ENCODE measurements at regions not wholly inside any gene's neighbourhood (a gene's known extent, or its start where the extent isn't known, plus 50 kb on each side); places are given as distances from the start of the nearest gene placed in this dataset.

GRCh38 chr16:80014241-80014939, 413.9 kb upstream of the MAF start:
- Histone ChIP-seq H3K9me3 (replicated peaks; ENCODE audit: low read length) (no peaks in the 10 kb centered on the region), H3K4me3 (ENCODE audit: low read length) (no peak overlapping the region), H3K4me1 (ENCODE audit: control insufficient read depth, insufficient read depth, low read length) (no peaks in the 10 kb centered on the region), H3K4me2 (ENCODE audit: low read length) (no peak overlapping the region), H3K36me3 (ENCODE audit: insufficient read depth, low read length) (no peaks in the 10 kb centered on the region), H3K27me3 (ENCODE audit: control insufficient read depth, insufficient read depth, low read length) (no peaks in the 10 kb centered on the region), H3K9ac (ENCODE audit: low read depth, low read length) (no peak overlapping the region)

GRCh38 chr16:80012586-80012985, 412.0 kb upstream of the MAF start:
- no peaks in the 10 kb centered on the region for H3K9me3 ChIP-seq (replicated peaks; ENCODE audit: low read length)
- no peaks in the 10 kb centered on the region for H3K36me3 ChIP-seq (ENCODE audit: insufficient read depth, low read length)
- H3K27me3 ChIP-seq (ENCODE audit: control insufficient read depth, insufficient read depth, low read length) = no peaks in the 10 kb centered on the region
- H3K4me1 ChIP-seq (ENCODE audit: control insufficient read depth, insufficient read depth, low read length) = no peaks in the 10 kb centered on the region
- no peak overlapping the region for H3K4me2 ChIP-seq (ENCODE audit: low read length)
- H3K9ac ChIP-seq (ENCODE audit: low read depth, low read length) = no peak overlapping the region
- H3K4me3 ChIP-seq (ENCODE audit: low read length) = no peak overlapping the region

- Histone ChIP-seq H3K4me2 (ENCODE audit: low read length) (no peak overlapping the region), H3K4me1 (ENCODE audit: control insufficient read depth, insufficient read depth, low read length) (peaks cover 7% of the 10 kb centered on the region), H3K9ac (ENCODE audit: low read depth, low read length) (no peak overlapping the region), H3K9me3 (replicated peaks; ENCODE audit: low read length) (no peaks in the 10 kb centered on the region), H3K36me3 (ENCODE audit: insufficient read depth, low read length) (no peaks in the 10 kb centered on the region), H3K27me3 (ENCODE audit: control insufficient read depth, insufficient read depth, low read length) (no peaks in the 10 kb centered on the region), H3K4me3 (ENCODE audit: low read length) (no peak overlapping the region)
Measured at GRCh38 chr16:80009971-80010659, 409.6 kb upstream of the MAF start.

GRCh38 chr16:80008857-80009256, 408.3 kb upstream of the MAF start:
- no peaks in the 10 kb centered on the region for H3K9me3 ChIP-seq (replicated peaks; ENCODE audit: low read length)
- no peak overlapping the region for H3K4me2 ChIP-seq (ENCODE audit: low read length)
- no peak overlapping the region for H3K9ac ChIP-seq (ENCODE audit: low read depth, low read length)
- H3K4me1 ChIP-seq (ENCODE audit: control insufficient read depth, insufficient read depth, low read length) = peaks cover 7% of the 10 kb centered on the region
- H3K36me3 ChIP-seq (ENCODE audit: insufficient read depth, low read length) = no peaks in the 10 kb centered on the region
- no peak overlapping the region for H3K4me3 ChIP-seq (ENCODE audit: low read length)
- no peaks in the 10 kb centered on the region for H3K27me3 ChIP-seq (ENCODE audit: control insufficient read depth, insufficient read depth, low read length)

- Histone ChIP-seq H3K9ac (ENCODE audit: low read depth, low read length) (no peak overlapping the region), H3K36me3 (ENCODE audit: insufficient read depth, low read length) (no peaks in the 10 kb centered on the region), H3K9me3 (replicated peaks; ENCODE audit: low read length) (no peaks in the 10 kb centered on the region), H3K27me3 (ENCODE audit: control insufficient read depth, insufficient read depth, low read length) (no peaks in the 10 kb centered on the region), H3K4me2 (ENCODE audit: low read length) (no peak overlapping the region), H3K4me3 (ENCODE audit: low read length) (no peak overlapping the region), H3K4me1 (ENCODE audit: control insufficient read depth, insufficient read depth, low read length) (peaks cover 7% of the 10 kb centered on the region)
Measured at GRCh38 chr16:80007231-80007630, 406.7 kb upstream of the MAF start.

GRCh38 chr16:80006241-80007215, 406.0 kb upstream of the MAF start:
- Histone ChIP-seq H3K27me3 (ENCODE audit: control insufficient read depth, insufficient read depth, low read length) (no peaks in the 10 kb centered on the region), H3K4me3 (ENCODE audit: low read length) (no peak overlapping the region), H3K9me3 (replicated peaks; ENCODE audit: low read length) (no peaks in the 10 kb centered on the region), H3K9ac (ENCODE audit: low read depth, low read length) (no peak overlapping the region), H3K36me3 (ENCODE audit: insufficient read depth, low read length) (no peaks in the 10 kb centered on the region), H3K4me2 (ENCODE audit: low read length) (peak overlapping the region; percentile 65), H3K4me1 (ENCODE audit: control insufficient read depth, insufficient read depth, low read length) (peaks cover 7% of the 10 kb centered on the region)

GRCh38 chr16:80004113-80004512, 403.6 kb upstream of the MAF start:
- H3K9ac ChIP-seq (ENCODE audit: low read depth, low read length) = no peak overlapping the region
- no peak overlapping the region for H3K4me2 ChIP-seq (ENCODE audit: low read length)
- H3K4me3 ChIP-seq (ENCODE audit: low read length) = no peak overlapping the region
- no peaks in the 10 kb centered on the region for H3K9me3 ChIP-seq (replicated peaks; ENCODE audit: low read length)
- H3K36me3 ChIP-seq (ENCODE audit: insufficient read depth, low read length) = no peaks in the 10 kb centered on the region
- no peaks in the 10 kb centered on the region for H3K27me3 ChIP-seq (ENCODE audit: control insufficient read depth, insufficient read depth, low read length)
- peaks cover 7% of the 10 kb centered on the region for H3K4me1 ChIP-seq (ENCODE audit: control insufficient read depth, insufficient read depth, low read length)

- Histone ChIP-seq H3K4me1 (ENCODE audit: control insufficient read depth, insufficient read depth, low read length) (peaks cover 7% of the 10 kb centered on the region), H3K4me2 (ENCODE audit: low read length) (no peak overlapping the region), H3K9me3 (replicated peaks; ENCODE audit: low read length) (no peaks in the 10 kb centered on the region), H3K27me3 (ENCODE audit: control insufficient read depth, insufficient read depth, low read length) (no peaks in the 10 kb centered on the region), H3K36me3 (ENCODE audit: insufficient read depth, low read length) (no peaks in the 10 kb centered on the region), H3K9ac (ENCODE audit: low read depth, low read length) (no peak overlapping the region), H3K4me3 (ENCODE audit: low read length) (no peak overlapping the region)
Measured at GRCh38 chr16:80002261-80002660, 401.7 kb upstream of the MAF start.

GRCh38 chr16:79998143-79998542, 397.6 kb upstream of the MAF start:
- Histone ChIP-seq H3K4me3 (ENCODE audit: low read length) (no peak overlapping the region), H3K4me2 (ENCODE audit: low read length) (no peak overlapping the region), H3K9me3 (replicated peaks; ENCODE audit: low read length) (no peaks in the 10 kb centered on the region), H3K9ac (ENCODE audit: low read depth, low read length) (no peak overlapping the region), H3K27me3 (ENCODE audit: control insufficient read depth, insufficient read depth, low read length) (no peaks in the 10 kb centered on the region), H3K36me3 (ENCODE audit: insufficient read depth, low read length) (no peaks in the 10 kb centered on the region), H3K4me1 (ENCODE audit: control insufficient read depth, insufficient read depth, low read length) (no peaks in the 10 kb centered on the region)

GRCh38 chr16:79997257-79997656, 396.7 kb upstream of the MAF start:
- H3K9me3 ChIP-seq (replicated peaks; ENCODE audit: low read length) = no peaks in the 10 kb centered on the region
- H3K4me2 ChIP-seq (ENCODE audit: low read length) = no peak overlapping the region
- no peaks in the 10 kb centered on the region for H3K4me1 ChIP-seq (ENCODE audit: control insufficient read depth, insufficient read depth, low read length)
- no peaks in the 10 kb centered on the region for H3K27me3 ChIP-seq (ENCODE audit: control insufficient read depth, insufficient read depth, low read length)
- no peaks in the 10 kb centered on the region for H3K36me3 ChIP-seq (ENCODE audit: insufficient read depth, low read length)
- H3K4me3 ChIP-seq (ENCODE audit: low read length) = no peak overlapping the region
- no peak overlapping the region for H3K9ac ChIP-seq (ENCODE audit: low read depth, low read length)

GRCh38 chr16:79996321-79996720, 395.8 kb upstream of the MAF start:
- H3K4me3 ChIP-seq (ENCODE audit: low read length) = no peak overlapping the region
- H3K9ac ChIP-seq (ENCODE audit: low read depth, low read length) = no peak overlapping the region
- H3K9me3 ChIP-seq (replicated peaks; ENCODE audit: low read length) = no peaks in the 10 kb centered on the region
- H3K4me1 ChIP-seq (ENCODE audit: control insufficient read depth, insufficient read depth, low read length) = no peaks in the 10 kb centered on the region
- H3K27me3 ChIP-seq (ENCODE audit: control insufficient read depth, insufficient read depth, low read length) = no peaks in the 10 kb centered on the region
- H3K36me3 ChIP-seq (ENCODE audit: insufficient read depth, low read length) = no peaks in the 10 kb centered on the region
- no peak overlapping the region for H3K4me2 ChIP-seq (ENCODE audit: low read length)
